ENCODE measurements at regions not wholly inside any gene's neighbourhood (a gene's known extent, or its start where the extent isn't known, plus 50 kb on each side); places are given as distances from the start of the nearest gene placed in this dataset.

GRCh38 chr16:11470676-11471415, 115.9 kb downstream of the LITAF start:
- TF ChIP-seq CTCF (conservative IDR thresholded peaks at IDR 0.05 in 1 of 2, IDR thresholded peaks at IDR 0.05 in 1 of 2; ENCODE audit: extremely low read depth in 1 of 2, insufficient read depth in 1 of 2, low read depth in 1 of 2, low read length in 2 of 2): no peak
- no peak for TF ChIP-seq EZH2 (IDR thresholded peaks at IDR 0.05; ENCODE audit: borderline replicate concordance, low read length)

All from mammary epithelial cell (primary cell).